Hematopoietic multipotent progenitor cell treated with erythropoietin and hydrocortisone succinate and interleukin-3 and kit ligand, for 17 days (in vitro differentiated cells): ENCODE measurements at regions not wholly inside any gene's neighbourhood (a gene's known extent, or its start where the extent isn't known, plus 50 kb on each side); places are given as distances from the start of the nearest gene placed in this dataset.
"Not testable (repeated sequence)": the region's sequence is repeated elsewhere in the genome, so short reads cannot be mapped to it uniquely, and the experiment has no call there.

Source experiments
- DNase-seq: peaks from one replicate; pipeline ENCODE4 v3.0.0-alpha.2; 2015; ENCODE audit warnings: low spot score

- DNase-seq, result no peak
These were observed 3031.0 kb upstream of the TEKT4 start for GRCh38 chr2:91839904-91840868.

DNA sequence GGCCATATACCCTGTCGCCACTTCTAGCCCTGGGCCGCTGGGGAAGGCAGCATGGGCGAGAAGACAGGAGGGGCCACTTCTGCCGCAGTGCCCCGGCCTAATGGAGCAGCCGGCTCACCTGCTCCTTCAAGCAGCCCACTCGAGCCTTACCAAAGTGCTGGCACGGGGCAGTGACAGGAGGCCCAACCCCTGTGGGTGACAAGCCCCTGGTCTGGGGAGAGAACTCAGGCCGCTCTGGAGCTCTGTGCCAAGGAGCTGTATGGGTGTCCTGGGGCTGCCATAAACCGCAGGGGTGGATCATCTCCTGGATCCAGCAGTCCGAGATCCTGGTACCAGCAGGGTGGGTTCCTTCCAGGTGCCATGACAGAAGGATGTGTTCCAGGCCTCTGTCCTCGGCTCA, 3029.0 kb upstream of the TEKT4 start:
- not testable (repeated sequence) for DNase-seq

DNA sequence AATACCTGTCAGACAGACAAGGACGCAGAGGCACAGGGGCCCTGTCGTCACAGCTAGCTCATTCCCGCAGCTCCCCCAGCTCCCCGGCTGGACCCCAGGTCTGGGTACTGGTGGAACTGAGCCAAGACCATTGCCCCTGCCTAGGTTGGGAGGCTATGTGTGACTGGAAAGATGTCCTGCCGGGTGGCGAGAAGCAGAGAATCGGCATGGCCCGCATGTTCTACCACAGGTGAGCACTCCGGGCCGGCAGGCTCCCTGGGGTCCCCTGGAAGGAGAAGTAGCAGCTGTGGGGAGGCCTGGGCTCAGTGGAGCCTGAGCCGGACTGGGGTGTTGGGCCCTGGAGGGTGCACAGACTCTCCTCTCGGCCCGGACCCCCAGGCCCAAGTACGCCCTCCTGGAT, 3028.3 kb upstream of the TEKT4 start:
- not testable (repeated sequence) for DNase-seq

GRCh38 chr2:91843723-91844450, 3027.3 kb upstream of the TEKT4 start:
- not testable (repeated sequence) for DNase-seq

- not testable (repeated sequence) for DNase-seq
These were observed 3026.8 kb upstream of the TEKT4 start for GRCh38 chr2:91844451-91844825.

GRCh38 chr2:91846388-91846787, 3024.8 kb upstream of the TEKT4 start:
- not testable (repeated sequence) for DNase-seq

DNA sequence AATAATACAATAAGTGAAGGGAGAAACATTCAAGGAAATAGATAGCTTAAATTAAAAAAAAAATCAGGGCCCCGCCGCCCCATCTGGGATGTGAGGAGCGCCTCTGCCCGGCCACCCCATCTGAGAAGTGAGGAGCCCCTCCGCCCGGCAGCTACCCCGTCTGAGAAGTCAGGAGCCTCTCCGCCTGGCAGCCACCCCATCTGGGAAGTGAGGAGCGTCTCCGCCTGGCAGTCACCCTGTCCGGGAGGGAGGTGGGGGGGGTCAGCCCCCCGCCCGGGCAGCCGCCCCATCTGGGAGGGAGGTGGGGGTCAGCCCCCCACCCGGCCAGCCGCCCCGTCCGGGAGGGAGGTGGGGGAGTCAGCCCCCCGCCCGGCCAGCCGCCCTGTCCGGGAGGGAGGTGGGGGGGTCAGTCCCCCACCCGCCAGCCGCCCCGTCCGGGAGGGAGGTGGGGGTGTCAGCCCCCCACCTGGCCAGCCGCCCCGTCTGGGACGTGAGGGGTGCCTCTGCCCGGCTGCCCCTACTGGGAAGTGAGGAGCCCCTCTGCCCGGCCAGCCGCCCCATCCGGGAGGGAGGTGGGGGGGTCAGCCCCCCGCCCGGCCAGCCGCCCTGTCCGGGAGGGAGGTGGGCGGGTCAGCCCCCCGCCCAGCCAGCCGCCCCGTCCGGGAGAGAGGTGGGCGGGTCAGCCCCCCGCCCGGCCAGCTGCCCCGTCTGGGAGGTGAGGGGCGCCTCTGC, 3019.4 kb upstream of the TEKT4 start:
- not testable (repeated sequence) for DNase-seq

- DNase-seq, result not testable (repeated sequence)
These were observed 3014.3 kb upstream of the TEKT4 start for GRCh38 chr2:91856971-91857370.

- DNase-seq, result not testable (repeated sequence)
These were observed 3013.5 kb upstream of the TEKT4 start for GRCh38 chr2:91857711-91858110.

- not testable (repeated sequence) for DNase-seq
These were observed 2999.5 kb upstream of the TEKT4 start for GRCh38 chr2:91871716-91872115.

GRCh38 chr2:91873416-91873815, 2997.8 kb upstream of the TEKT4 start:
- DNase-seq, result not testable (repeated sequence)

GRCh38 chr2:91877658-91878210, 2993.5 kb upstream of the TEKT4 start:
- DNase-seq, result not testable (repeated sequence)

DNA sequence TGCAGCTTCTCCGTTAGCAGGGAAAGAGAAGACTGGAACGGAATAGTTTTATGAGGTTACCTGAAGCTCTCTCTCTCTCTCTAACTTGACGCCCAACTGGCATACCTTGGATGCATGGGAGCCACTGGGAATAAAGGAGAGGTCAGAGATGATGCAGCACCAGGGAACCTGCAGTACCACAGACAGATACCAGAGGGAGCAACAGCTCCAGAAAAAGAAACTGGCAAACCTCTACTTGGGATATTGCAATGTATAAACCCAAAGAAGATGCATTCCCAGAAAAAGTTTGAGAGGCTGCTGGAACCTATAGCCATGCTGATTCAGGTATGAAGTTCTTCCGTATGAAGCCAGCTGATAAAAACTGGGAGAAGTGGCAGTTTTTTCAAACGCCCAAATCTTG, 2976.1 kb upstream of the TEKT4 start:
- not testable (repeated sequence) for DNase-seq

GRCh38 chr2:91917602-91918001, 2953.6 kb upstream of the TEKT4 start:
- not testable (repeated sequence) for DNase-seq
